Cerebellar nuclear complex (tissue), 1 donor: ENCODE measurements at regions not wholly inside any gene's neighbourhood (a gene's known extent, or its start where the extent isn't known, plus 50 kb on each side); places are given as distances from the start of the nearest gene placed in this dataset.
"Not testable (repeated sequence)": the region's sequence is repeated elsewhere in the genome, so short reads cannot be mapped to it uniquely, and the experiment has no call there.

Experiments used
- DNase-seq, 2 experiments: peaks; one replicate each; lab custom pipeline; 2025; lab: John Stamatoyannopoulos, UW

- DNase-seq, result no peak
Measured at GRCh38 chr6:28802417-28803336, 121.1 kb downstream of the TRIM27 start.

GRCh38 chr6:28803337-28803709 lies 120.5 kb downstream of the TRIM27 start:
- DNase-seq, result no peak

GRCh38 chr6:28807682-28808280 lies 116.0 kb downstream of the TRIM27 start:
- DNase-seq, result no peak

GRCh38 chr6:28808383-28808782 lies 115.4 kb downstream of the TRIM27 start:
- no peak for DNase-seq

GRCh38 chr6:28809947-28810658 lies 113.7 kb downstream of the TRIM27 start:
- DNase-seq, result no peak

- DNase-seq, result no peak
Measured at GRCh38 chr6:28810659-28811053, 113.1 kb downstream of the TRIM27 start.

GRCh38 chr6:28811873-28812272 lies 111.9 kb downstream of the TRIM27 start:
- no peak for DNase-seq

- no peak for DNase-seq
Measured at GRCh38 chr6:28812778-28813569, 110.8 kb downstream of the TRIM27 start.

- no peak for DNase-seq
Measured at GRCh38 chr6:28814032-28814976, 109.5 kb downstream of the TRIM27 start.

GRCh38 chr6:28816339-28816908 lies 107.4 kb downstream of the TRIM27 start:
- DNase-seq, result no peak

- DNase-seq, result no peak
Measured at GRCh38 chr6:28816909-28817807, 106.6 kb downstream of the TRIM27 start.

- DNase-seq, result no peak
Measured at GRCh38 chr6:28817808-28818145, 106.0 kb downstream of the TRIM27 start.

- DNase-seq, result no peak
Measured at GRCh38 chr6:28824793-28825731, 98.7 kb downstream of the TRIM27 start.

GRCh38 chr6:28825732-28826293 lies 98.0 kb downstream of the TRIM27 start:
- no peak for DNase-seq

- DNase-seq, result not testable (repeated sequence)
Measured at GRCh38 chr6:28831683-28832082, 92.1 kb downstream of the TRIM27 start.

- DNase-seq, result not testable (repeated sequence)
Measured at GRCh38 chr6:28836703-28837102, 87.1 kb downstream of the TRIM27 start.

- DNase-seq, result peak in 1 of 2 experiments; percentile 6
Measured at GRCh38 chr6:28838289-28838633, 85.5 kb downstream of the TRIM27 start.
